Epithelial cell of prostate (primary cell): ENCODE measurements at regions not wholly inside any gene's neighbourhood (a gene's known extent, or its start where the extent isn't known, plus 50 kb on each side); places are given as distances from the start of the nearest gene placed in this dataset.

ENCODE experiments used
- DNase-seq: peaks from one replicate; pipeline ENCODE4 v3.0.0-alpha.2; 2011; ENCODE audit warnings: low read depth, low spot score
- H3K27ac ChIP-seq: fragments of 450-650 bp; 2 replicates; pipeline ENCODE4 v1.5.1; 2017; ENCODE audit warnings: mild to moderate bottlenecking

- no peak for DNase-seq
Observed at GRCh38 chr22:44580176-44581095, 82.4 kb upstream of the RTL6 start.

GRCh38 chr22:44578516-44579230, 80.6 kb upstream of the RTL6 start:
- DNase-seq = no peak
- H3K27ac ChIP-seq = no peak overlapping the region

More at GRCh38 chr22:44580176-44581095, 82.4 kb upstream of the RTL6 start:
- no peak overlapping the region for H3K27ac ChIP-seq

DNA sequence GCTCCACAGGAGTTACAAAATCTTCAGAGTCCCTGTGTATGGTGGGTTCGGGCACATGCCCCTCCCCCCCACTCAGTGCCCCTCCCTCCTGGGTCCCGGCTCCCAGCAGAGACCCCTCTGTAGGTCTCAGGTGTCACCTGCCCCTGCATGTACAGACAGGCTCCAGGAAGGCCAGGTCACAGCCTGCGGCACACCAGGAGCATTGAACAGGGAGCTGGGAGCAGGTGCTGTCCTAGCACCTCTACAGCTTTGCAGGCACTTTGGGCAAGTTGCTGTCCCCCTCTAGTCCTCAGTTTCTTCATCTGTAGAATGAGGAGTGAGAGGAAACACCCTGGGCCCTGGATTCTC, 80.1 kb upstream of the RTL6 start:
- no peak overlapping the region for H3K27ac ChIP-seq
- DNase-seq = no peak

DNA sequence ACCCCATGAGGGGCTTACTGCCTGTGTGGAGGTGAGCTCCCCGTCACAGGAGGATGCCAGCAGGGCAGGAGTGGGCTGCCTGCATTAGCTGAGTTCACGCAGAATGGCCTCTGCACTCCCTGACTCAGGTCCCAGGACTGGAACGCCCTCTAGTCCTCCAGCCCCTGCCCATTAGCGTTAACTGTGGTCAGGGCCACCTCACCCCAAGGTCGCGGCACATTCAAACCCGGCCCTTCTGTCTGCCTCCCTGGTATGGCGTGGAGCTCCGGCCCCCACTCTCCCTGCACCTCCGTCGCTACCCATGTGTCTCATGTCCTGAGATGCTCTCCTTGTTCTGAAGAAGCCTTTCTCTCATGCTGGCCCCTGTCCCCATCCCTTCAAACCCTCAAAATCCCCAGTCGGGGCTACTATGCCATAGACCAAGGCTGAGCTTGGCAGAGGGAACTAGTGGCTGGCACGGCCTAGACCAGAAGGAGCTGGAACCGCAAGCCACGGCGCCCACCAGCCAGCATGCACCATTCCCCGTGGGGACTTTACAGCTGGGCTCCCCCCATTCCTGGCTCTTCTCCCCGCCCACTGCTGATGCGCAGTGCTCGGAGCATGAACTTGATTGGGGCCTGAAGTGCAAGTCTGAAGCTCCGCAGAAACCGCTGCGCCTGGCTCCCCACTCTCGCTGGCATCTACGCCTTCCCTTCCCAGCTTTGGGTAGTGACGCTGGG, 79.5 kb upstream of the RTL6 start:
- no peak overlapping the region for H3K27ac ChIP-seq
- DNase-seq = no peak

DNA sequence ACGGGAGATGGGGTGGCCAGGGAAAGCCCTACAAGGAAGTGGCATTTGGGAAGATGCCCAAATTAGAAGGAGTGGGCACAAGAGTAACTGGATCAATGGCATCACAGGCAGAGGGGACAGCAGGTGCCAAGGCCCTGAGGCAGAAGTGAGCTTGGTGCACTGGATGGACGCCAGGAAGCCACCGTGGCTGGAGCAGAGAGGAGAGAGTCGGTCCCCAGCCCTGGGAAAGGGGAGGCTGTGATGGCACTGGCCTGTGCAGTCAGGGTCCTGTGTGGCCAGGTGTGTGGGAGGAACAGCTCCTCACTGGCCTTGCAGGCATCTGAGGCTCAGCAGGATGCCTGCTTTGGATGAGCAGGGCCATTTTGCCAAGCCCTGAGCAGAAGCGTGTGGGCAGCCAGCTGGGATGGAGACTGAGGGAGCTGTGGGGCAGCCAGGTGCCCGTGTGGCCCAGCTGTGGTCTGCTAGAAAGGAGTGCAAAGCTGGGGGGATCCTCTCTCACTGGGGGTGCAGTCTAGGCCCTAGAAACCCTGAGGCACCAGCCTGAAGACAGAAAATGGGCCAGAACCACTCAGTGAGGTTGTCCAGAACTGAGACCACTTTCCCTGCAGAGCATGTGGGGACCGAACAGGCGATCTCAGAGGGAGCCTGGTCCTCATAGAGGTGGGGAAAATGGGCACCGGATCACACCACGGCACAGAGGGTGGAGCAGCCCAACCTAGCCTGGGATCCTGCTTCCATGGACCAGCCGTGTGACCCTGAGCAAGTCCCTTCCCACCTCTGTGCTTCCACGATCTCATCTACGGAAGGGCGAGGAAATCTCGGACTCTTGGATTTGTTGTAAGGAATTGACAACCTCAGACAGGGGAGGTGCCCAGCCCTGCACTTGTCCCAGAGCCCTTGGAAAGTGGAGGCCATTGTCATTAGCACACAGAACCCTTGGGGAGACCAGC, 78.6 kb upstream of the RTL6 start:
- DNase-seq = no peak

DNA sequence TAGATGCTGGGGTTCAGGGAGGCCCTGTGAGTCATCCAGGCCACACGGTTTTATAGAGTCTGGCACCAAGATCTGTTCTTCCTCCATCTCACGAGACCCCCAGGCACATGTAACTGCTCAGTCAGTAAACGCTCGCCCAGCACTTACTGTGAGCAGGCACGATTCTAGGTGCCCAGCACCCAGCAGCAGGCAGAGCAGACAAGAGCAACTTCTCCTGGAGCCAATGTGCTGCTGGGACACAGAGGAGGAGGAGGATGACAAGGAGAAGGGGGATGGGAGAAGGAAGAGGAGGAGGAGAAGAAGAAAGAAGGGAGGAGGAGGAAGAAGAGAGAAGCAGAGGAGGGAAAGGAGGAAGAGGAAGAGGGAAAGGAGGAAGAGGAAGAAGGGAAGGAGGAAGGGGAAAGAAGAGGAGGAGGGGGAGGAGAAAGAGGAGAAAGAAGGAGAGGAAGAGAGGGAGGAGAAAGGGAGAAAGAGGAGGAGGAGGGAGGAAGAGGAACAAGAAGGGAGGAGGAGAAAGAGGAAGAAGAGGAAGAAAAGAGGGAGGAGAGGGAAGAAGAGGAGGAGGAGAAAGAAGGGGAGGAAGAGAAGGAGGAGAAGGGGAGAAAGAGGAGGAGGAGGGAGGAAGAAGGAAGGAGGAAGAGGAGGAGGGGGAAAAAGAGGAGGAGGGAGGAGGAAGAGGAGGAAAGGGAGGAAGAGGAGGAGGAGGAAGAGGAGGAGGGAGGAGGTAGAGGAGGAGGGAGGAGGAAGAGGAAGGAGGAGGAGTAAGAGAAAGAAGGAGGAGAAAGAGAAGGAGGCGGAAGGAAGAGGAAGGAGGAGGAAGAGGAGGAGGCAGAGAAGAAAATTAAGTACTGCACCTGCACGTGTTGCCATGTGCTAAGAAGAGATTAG, 77.6 kb upstream of the RTL6 start:
- no peak for DNase-seq
- H3K27ac ChIP-seq = no peak overlapping the region

More for the DNA sequence above, 78.6 kb upstream of the RTL6 start:
- H3K27ac ChIP-seq = no peak overlapping the region

DNA sequence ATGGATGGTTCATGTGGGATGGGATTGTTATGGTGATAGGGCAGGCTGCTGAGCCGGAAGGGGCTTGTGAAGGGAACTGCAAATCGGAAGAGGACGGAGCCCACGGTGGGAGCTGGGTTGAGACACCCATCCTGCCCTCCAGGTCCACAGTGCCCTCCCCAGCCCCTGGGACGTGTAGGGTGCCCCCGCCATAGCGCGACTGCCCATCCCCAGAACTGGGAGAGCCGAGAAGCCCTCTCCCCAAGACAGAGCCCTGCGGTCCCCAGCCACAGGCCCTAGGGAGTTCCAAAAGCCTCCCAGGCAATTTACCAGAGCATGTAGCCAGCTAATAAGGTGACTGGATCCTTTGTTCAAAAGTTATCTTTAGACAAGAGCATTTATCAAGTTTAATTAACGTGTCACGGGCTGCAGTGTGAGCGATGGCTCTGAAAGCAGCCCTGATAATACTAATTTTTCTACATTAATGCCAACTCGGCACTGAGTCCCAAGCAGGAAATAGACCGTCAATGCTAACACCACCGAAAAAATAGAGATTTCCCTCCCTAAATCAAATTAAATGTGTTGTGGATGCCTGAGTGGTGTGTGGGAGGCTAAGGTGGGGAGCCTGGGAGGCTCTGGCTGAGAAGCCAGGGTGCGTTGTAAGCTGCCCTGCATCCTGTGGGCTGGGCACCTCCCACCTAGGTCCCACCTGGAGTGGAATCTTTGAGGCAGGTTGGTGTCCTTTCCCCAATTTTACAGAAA, 76.8 kb upstream of the RTL6 start:
- DNase-seq = no peak
- H3K27ac ChIP-seq = no peak overlapping the region

DNA sequence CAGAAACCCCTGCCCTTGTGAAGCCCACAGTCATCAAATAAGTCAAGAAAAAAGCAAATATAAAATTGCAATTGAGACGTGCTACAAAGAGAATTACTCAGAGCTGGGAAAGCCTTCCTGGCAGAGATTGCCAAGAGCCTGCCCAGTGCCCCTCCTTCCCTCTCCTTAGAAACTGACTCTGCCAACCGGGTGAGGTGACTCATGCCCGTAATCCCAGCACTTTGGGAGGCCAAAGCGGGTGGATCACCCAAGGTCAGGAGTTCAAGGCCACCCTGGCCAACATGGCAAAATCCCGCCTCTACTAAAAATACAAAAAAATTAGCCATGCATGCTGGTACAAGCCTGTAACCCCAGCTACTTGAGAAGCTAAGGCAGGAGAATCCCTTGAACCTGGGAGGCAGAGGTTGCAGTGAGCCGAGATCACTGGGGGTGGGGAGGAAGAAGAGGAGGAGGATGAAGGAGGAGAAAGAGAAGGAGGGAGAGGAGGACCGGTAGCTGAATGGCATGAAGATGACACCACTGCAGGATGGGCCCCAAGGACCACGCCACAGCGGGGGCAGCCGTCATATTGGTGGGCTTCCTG, 76.1 kb upstream of the RTL6 start:
- peak; percentile 67 for DNase-seq
- H3K27ac ChIP-seq = no peak overlapping the region

GRCh38 chr22:44573451-44573850, 75.4 kb upstream of the RTL6 start:
- no peak for DNase-seq
- no peak overlapping the region for H3K27ac ChIP-seq

GRCh38 chr22:44572414-44573207, 74.6 kb upstream of the RTL6 start:
- no peak overlapping the region for H3K27ac ChIP-seq
- no peak for DNase-seq

DNA sequence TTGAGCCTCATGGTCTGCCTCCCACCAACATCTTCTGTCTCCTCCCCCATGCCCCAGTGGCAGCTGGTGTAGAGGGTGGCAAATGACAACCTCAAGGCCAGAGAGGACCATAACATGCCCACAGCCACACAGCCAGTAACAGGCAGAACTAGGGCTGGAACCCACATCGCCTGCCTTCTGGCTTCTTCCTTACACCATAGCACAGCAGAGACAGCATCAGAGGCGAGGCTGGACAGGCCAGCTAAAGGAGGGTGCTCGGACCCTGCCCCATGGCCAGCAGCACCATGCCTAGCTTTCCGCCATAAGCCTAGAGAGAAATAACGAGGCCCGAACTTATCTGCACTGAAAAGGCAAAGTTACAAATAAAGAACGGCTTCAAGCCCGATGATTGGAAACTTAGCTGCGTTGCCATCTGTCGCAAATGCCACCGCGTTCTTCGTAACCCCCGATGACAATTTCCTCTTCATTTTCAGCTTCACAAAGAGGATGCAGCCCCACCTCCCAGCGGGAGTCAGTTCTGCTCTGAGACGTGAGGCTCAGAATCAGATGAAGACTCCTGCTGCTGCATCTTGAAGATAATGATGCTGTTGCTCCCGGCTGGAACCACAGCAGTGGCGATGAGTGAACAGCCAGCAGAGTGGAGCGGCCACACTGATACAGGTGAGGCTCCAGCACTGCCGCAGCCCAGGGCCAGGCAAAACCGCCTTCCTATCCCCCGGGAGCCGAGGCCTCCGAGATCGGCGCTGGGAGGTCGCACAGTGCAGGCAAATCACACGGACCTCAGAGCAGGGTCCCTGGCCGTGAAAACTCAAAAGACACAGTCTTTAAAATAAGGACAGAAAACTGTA, 73.8 kb upstream of the RTL6 start:
- no peak for DNase-seq
- no peak overlapping the region for H3K27ac ChIP-seq

GRCh38 chr22:44570476-44571445, 72.7 kb upstream of the RTL6 start:
- no peak for DNase-seq
- no peak overlapping the region for H3K27ac ChIP-seq

DNA sequence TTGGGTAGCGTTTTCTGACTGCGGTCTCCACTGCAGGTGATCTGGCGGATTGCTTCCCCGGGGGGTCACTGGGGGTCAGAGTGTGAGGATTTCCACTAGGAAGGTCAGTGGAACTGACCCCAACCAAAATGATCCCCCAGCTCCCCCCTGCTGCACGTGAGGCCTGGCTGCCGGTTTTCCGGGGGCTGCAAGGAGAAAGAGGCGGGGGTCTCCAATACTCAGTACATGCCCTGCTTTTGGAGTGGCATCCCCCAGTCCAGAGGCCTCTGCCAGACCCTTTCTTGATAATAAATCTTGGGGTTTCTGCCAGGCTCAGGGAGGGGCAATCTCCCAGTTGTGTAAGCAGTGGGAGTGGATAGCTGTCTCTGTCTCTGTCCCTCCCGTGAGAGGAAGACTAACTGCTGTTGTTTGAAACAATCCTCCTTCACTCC, 71.5 kb upstream of the RTL6 start:
- no peak for DNase-seq
- H3K27ac ChIP-seq = no peak overlapping the region

DNA sequence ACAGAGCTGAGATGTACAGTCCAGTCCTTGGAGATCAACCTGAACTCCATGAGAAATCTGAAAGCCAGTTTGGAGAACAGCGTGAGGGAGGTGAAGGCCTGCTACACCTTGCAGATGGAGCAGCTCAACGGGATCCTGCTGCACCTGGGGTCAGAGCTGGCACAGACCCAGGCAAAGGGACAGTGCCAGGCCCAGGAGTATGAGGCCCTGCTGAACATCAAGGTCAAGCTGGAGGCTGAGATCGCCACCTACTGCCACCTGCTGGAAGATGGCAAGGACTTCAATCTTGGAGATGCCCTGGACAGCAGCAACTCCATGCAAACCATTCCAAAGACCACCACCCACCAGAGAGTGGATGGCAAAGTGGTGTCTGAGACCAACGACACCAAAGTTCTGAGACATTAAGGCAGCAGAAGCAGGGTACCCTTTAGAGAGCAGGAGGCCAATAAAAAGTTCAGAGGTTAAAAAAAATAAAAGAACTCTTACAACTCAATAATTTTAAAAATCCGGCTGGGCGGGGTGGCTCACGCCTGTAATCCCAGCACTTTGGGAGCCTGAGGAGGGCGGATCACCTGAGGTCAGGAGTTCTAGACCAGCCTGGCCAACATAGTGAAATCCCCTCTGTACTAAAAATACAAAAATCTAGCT, 69.9 kb upstream of the RTL6 start:
- DNase-seq = no peak
- H3K27ac ChIP-seq = no peak overlapping the region
